NCI-H748 (cell line): ENCODE measurements at regions not wholly inside any gene's neighbourhood (a gene's known extent, or its start where the extent isn't known, plus 50 kb on each side); places are given as distances from the start of the nearest gene placed in this dataset.
"Not testable (repeated sequence)": the region's sequence is repeated elsewhere in the genome, so short reads cannot be mapped to it uniquely, and the experiment has no call there.

ENCODE experiments used
- DNase-seq: peaks from one replicate; lab custom pipeline; 2025; ENCODE audit not compliant: unreplicated experiment; lab: John Stamatoyannopoulos, UW

DNA sequence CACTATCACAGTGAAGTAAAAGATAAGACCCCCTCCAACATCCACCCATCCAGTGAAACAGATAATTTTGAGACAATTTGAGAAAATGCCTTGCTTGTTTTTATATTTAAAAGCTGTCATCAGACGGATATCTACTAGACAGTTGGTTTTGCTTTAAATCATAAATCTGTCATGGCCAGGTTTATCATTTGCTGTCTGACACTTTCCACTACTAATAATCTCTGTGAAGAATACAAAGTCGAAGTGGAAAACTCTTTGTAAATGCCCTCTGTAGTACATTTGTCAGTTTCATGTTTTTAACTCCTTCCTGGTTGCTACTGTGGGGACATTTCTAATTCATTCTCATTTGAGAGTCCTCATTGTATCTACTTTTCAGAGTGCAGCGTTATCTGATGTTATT, 1606.2 kb upstream of the PCDH7 start:
- no peak for DNase-seq

DNA sequence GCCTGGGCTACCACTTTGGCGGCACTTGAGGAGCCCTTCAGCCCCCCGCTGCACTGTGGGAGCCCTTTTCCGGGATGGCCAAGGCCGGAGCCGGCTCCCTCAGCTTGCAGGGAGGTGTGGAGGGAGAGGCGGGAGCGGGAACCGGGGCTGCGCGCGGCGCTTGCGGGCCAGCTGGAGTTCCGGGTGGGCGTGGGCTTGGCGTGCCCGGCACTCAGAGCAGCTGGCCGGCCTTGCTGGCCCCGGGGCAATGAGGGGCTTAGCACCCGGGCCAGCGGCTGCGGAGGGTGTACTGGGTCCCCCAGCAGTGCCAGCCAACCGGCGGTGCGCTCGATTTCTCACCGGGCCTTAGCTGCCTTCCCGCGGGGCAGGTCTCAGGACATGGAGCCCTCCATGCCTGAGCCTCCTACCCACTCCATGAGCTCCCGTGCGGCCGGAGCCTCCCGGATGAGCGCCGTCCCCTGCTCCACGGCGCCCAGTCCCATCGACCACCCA, 1602.9 kb upstream of the PCDH7 start:
- not testable (repeated sequence) for DNase-seq

DNA sequence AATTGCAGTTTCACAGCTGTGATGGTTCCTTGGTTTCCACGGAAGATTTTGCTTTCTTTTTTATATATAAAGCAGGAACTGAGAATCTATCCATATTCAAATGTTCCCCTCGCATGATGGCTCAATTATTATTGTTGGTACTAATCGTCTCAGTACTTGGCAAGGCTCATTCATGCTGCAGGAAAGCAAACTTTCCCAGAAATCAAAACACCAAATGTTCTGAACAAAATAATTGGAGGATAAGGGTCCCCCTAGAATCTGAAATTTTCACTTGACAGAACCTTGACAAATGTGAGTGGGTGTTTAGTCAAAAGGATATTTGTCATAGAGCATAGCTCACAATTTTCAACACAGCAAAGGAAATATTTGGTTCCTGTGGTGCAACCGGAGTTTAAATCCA, 1598.6 kb upstream of the PCDH7 start:
- DNase-seq = no peak

- DNase-seq = no peak
Measured at GRCh38 chr4:29128810-29129209, 1591.4 kb upstream of the PCDH7 start.

DNA sequence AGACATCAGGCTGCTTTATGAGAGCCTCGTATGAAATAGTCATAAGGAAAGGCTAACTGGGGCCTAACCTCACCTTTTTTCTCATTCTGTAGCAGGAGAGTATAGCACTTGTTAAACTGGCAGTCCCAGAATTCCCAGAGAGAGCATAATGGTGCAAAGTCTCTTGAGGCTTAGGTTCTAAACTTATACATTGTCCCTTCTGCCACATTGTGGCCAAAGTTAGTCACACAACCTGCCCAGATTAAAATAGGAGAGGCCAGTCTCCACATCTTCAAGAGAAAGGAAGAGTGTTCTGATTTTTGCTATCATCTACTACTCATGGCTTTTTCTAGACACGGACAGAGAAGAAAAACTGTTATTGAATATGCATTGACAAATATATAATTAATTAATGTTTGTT, 1588.9 kb upstream of the PCDH7 start:
- no peak for DNase-seq

- DNase-seq = no peak
Measured at GRCh38 chr4:29142708-29143107, 1577.5 kb upstream of the PCDH7 start.

DNA sequence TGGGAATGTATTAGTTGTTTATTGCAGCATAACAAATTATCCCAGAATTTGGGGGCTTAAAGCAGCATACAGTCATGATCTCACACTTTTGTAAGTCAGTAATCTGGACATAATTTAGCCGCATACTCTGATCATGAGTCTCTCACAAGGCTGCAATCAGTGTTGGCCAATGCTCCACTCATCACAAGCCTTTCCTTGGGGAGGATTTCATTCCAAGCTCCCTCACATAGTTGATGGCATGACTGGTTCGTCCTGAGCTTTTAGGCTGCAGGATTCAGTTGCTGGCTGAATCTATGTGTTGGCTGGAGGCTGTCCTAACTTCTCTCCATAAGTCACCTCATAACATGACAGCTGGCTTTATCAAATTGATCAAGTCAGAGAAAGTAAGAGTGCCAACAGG, 1568.6 kb upstream of the PCDH7 start:
- no peak for DNase-seq

DNA sequence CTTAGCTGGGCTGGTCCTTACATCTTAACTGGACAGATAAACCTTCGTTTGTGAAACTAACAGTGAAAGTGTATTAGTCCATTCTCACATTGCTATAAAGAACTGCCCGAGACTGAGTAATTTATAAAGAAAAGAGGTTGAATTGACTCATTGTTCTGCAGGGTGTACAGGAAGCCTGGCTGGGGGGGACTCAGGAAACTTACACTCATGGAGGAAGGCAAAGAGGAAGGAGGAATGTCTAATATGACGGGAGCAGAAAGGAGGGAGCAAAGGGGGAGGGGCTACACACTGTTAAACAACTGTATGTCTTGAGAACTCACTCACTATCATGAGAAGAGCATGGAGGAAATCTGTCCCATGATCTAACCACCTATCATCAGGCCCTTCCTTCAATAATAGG, 1566.5 kb upstream of the PCDH7 start:
- DNase-seq = no peak

- no peak for DNase-seq
Measured at GRCh38 chr4:29175291-29175690, 1544.9 kb upstream of the PCDH7 start.

DNA sequence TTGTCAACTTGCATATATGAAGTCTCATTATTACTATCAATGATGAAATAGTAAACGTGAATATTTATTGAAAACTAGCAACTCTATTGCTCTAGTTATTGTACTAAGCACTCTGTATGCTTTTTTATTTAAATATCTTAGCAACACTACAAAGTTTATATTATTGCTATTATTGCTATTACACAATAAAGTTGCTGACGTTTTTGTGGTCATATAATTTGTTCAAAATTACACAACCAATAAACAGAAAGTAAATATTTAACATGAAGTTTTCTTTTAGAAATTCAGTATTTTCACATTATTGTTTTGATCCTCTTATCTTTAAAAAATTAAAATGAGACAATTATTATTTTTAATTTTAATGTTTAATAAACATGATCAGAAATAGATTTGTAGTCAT, 1521.1 kb upstream of the PCDH7 start:
- no peak for DNase-seq

DNA sequence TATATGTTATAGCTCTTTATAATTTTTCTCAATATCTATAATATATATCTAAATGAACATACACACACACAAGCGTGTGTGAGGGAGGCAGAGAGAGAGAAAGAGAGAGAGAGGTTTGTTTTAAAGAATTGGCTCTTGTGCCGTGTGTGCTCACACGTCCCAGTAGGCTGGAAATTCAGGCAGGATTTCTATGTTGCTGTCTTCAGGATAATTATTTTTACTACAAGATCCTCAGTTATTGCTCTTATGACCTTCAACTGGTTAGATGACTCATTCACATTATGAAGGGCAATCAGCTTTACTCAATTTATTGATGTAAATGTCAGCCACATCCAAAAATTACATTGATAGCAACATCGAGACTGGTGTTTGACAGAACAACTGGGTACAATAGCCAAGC, 1520.7 kb upstream of the PCDH7 start:
- peak; percentile 1 for DNase-seq

GRCh38 chr4:29213020-29213419, 1507.1 kb upstream of the PCDH7 start:
- no peak for DNase-seq

DNA sequence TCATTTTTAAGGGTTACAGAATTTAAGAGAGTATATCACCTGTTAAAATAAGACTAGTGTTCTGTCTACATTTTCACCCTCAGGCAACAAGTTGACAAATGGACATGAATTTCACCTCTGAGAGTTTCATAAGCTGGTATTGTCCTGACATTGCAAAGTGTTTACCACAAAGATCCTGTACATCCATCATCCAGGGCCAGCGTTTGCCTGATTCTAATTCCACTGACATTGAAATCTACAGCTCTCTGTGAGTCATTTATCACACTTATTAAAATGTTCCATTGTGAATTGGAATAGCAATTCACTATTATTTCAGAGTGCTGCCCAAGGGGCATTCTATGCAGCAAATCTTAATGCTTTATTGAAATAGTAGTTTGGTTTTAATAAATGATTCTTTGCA, 1499.4 kb upstream of the PCDH7 start:
- no peak for DNase-seq

DNA sequence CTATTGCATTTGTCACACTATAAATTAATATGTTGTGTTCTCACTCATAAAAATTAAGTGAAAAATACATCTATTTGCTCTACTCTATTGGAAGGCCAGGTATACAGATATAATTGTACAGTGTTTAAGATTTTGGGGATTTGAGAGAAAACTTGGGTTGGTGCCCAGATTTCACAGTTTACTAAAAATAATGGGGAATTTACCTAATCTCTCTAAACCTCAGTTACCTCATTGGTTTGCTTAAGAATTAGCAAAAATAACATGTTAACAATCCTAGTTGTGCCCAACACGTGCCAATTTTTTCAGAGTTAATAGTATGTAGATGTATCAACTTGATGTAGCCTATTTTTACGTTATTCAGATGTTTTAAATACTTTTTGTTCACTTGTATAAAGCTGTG, 1495.3 kb upstream of the PCDH7 start:
- no peak for DNase-seq

- DNase-seq = no peak
Measured at GRCh38 chr4:29240641-29241040, 1479.5 kb upstream of the PCDH7 start.

DNA sequence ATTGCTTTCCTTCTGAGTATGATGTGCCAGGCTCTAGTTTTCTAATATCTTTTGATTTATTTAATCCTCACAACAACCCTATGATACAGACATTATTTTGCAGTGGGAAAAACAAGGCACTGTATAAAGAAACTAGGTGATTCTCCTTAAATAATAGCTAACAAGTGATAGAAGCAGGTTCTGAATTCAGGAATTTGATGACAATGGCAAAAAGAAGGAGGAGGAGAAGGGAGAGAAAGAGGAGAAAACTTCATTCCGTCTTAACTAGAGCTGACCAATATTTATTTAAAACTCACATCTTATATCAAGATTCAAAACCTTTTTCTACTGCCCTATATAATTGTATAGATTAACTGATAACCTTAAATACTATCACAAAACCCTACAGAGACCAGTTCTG, 1477.1 kb upstream of the PCDH7 start:
- DNase-seq = no peak

GRCh38 chr4:29243851-29244250, 1476.3 kb upstream of the PCDH7 start:
- DNase-seq = no peak

DNA sequence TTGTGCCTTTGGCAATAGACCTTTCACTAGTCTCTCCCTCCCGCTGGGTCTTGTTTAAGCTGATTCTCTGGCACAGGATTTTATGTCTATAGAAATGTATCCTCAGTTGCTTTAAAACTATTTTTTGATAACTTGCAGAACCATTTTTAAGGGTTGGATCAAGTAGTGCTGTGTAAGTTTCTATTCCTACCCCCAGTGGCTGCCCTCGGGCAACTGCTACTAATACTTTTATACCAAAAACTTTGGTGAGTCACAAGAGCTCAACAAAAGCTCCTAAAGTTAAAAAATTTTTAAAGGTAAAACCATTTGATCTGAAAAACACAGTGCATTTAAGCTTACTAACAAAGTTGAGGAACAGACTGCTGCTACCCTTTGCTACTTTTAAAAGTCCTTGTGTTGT, 1460.6 kb upstream of the PCDH7 start:
- no peak for DNase-seq

DNA sequence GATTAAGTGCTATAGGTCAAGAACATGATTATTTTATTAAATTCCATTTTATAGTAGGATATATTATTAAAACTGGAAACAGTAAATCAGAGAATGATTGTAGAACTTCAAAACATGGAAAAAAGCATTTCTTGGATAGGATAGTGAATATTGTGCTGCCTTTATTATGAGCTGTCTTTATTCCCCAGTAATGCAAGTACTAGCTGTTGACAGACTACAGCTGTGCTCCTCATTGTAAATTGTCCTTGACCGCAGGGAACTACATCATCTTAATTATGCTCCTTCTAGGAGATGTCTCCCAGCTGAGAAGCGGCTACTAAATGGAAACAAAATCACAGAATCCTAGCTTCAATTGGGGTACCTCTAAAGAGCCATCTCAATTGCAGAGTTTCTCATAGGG, 1457.2 kb upstream of the PCDH7 start:
- no peak for DNase-seq

GRCh38 chr4:29276150-29276549, 1444.0 kb upstream of the PCDH7 start:
- DNase-seq = peak; percentile 35

DNA sequence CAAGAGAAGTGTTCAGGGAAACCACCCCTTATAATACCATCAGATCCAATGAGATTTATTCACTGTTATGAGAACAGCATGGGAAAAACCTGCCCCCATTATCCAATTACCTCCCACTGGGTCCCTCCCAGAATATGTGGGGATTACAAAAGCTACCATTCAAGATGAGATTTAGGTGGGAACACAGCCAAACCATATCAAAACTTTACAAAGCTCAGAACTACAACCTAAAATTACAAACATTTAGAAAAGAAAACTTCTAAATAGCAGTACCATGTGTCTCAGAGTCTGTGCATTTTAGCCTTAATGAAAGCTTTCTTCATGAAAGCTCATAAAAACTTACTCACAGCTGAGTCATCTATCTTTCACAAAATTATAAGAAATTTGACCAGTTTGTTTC, 1442.8 kb upstream of the PCDH7 start:
- peak; percentile 2 for DNase-seq

DNA sequence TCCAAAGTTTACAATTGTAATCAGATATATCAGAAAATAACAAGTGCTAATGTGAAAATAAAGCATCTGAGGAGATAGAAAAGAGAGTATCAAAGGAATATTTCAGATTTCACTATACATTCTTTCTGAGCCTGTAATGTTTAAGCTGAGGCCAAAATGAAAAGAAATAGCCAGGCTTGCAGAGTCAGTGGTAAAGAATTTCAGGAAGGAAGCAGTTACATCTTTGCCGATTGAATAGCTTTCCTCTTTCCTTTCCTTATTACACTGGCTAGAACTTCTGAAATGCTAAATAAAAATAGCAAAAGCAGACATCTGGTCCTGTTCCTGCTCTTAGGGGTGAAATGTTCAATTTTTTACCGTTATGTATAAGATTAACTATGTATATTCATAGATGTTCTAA, 1441.6 kb upstream of the PCDH7 start:
- no peak for DNase-seq

GRCh38 chr4:29289118-29289517, 1431.1 kb upstream of the PCDH7 start:
- DNase-seq = no peak

DNA sequence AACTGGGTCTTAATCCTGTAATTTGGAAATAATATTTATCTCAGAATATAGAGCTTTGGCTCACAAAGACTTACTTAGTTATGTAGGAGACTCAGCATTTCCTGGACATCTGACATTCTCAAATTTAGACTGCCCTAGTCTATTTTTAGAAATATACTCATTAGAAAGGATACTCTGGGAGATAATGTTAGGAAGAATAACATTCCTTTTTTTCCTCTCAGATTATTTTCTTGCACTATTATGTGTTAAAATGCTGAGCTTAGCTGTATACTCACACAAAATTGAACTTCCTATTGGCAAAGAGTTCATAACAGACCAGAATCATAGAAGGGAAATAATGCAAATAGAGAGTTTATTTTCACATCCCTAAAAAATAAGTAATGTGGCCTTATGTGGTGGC, 1424.9 kb upstream of the PCDH7 start:
- no peak for DNase-seq
